K562 (cell line): ENCODE measurements at regions not wholly inside any gene's neighbourhood (a gene's known extent, or its start where the extent isn't known, plus 50 kb on each side); places are given as distances from the start of the nearest gene placed in this dataset.

Source experiments
- ATAC-seq: fragments of 200-7000 bp; cut with Tn5 transposase; 3 replicates; pipeline ENCODE4 v1.9.1; 2020; ENCODE audit warnings: moderate library complexity
- BruUV-seq: library from RNA; stranded (reverse); fragments of 400-500 nt; replicated peaks from 2 replicates; lab custom pipeline; 2021; lab: Mats Ljungman, UMichigan
- CTCF ChIA-PET: fragments of 300-600 bp; formaldehyde crosslinking; extraction: SDS; loops from one replicate; lab custom pipeline; 2021; ENCODE audit warnings: low intra/inter-chr PET ratio; lab: Yijun Ruan, JAX
- POLR2A ChIA-PET: fragments of 300-600, 350-650 bp; sonication (Branson Sonifier 250); formaldehyde crosslinking; extraction: SDS; loops from one replicate; lab custom pipeline; 2021; ENCODE audit warnings: antibody characterized with exemption, inconsistent platforms; lab: Yijun Ruan, JAX
- DNase-seq, 4 experiments: peaks; one replicate each; pipeline versions ENCODE4 v3.0.0 to v3.0.0-alpha.2; 2011 to 2018; ENCODE audit warnings: low spot score in 3 of 4, mixed read lengths in 3 of 4; ENCODE audit errors: extremely low read depth in 1 of 4
- FAIRE-seq: peaks from 2 replicates; lab custom pipeline; 2011; peaks lifted over from hg19 to GRCh38; lab: Jason Lieb, UNC
- H2AFZ ChIP-seq: 2 replicates; pipeline ENCODE4 v1.6.0; 2011; ENCODE audit warnings: low read depth, low read length, control low read depth, inconsistent platforms
- H3K27ac ChIP-seq: fragments of 200-600 bp; 3 replicates; pipeline ENCODE4 v1.8.0; 2011; ENCODE audit warnings: low read depth, mild to moderate bottlenecking, control low read depth, inconsistent platforms, low read length, moderate library complexity, mixed read lengths; ENCODE audit errors: extremely low read depth
- H3K27me3 ChIP-seq, 2 experiments: fragments of 300-600 bp in 1 of 2; 2 replicates in 1 of 2; 3 replicates in 1 of 2; pipeline versions ENCODE4 v1.6.0 to v1.8.0; 2011; ENCODE audit warnings: inconsistent platforms in 2 of 2, low read length in 2 of 2, mild to moderate bottlenecking in 1 of 2, mixed read lengths in 1 of 2, moderate library complexity in 1 of 2; ENCODE audit not compliant: control insufficient read depth in 2 of 2, insufficient read depth in 2 of 2
- H3K36me3 ChIP-seq: fragments of 300-600 bp; 3 replicates; pipeline ENCODE4 v1.8.0; 2011; ENCODE audit warnings: mild to moderate bottlenecking, low read length, inconsistent platforms; ENCODE audit not compliant: control insufficient read depth, insufficient read depth
- H3K4me1 ChIP-seq, 2 experiments: fragments of 200-600 bp in 1 of 2; replicated peaks in 1 of 2; 2 replicates in 1 of 2; 3 replicates in 1 of 2; pipeline versions ENCODE4 v1.5.1 to v1.8.0; 2011; ENCODE audit warnings: inconsistent platforms in 2 of 2, low read length in 2 of 2, mild to moderate bottlenecking in 1 of 2, mixed read lengths in 1 of 2, moderate library complexity in 1 of 2; ENCODE audit not compliant: control insufficient read depth in 2 of 2, insufficient read depth in 2 of 2
- H3K4me2 ChIP-seq: 2 replicates; pipeline ENCODE4 v1.6.1; 2011; ENCODE audit warnings: low read length, control low read depth, inconsistent platforms, mixed read lengths; ENCODE audit not compliant: insufficient read depth
- H3K4me3 ChIP-seq: fragments of 200-600 bp; sonication (generic), shearing (Covaris generic); 2 replicates; pipeline ENCODE4 v1.5.1; 2016; ENCODE audit warnings: control low read depth, inconsistent platforms
- H3K79me2 ChIP-seq: fragments of 200-600 bp; 3 replicates; pipeline ENCODE4 v1.8.0; 2011; ENCODE audit warnings: low read length, inconsistent platforms; ENCODE audit not compliant: control insufficient read depth, insufficient read depth
- H3K9ac ChIP-seq, 2 experiments: 2 replicates each; pipeline versions ENCODE4 v1.6.0 to v1.6.1; 2011; ENCODE audit warnings: low read depth in 2 of 2, low read length in 2 of 2, control low read depth in 1 of 2, inconsistent platforms in 1 of 2, mild to moderate bottlenecking in 1 of 2, mixed read lengths in 1 of 2; ENCODE audit not compliant: insufficient read depth in 1 of 2
- H3K9me1 ChIP-seq: one replicate; pipeline ENCODE4 v1.6.0; 2011; ENCODE audit warnings: inconsistent platforms, mild to moderate bottlenecking, low read length, moderate library complexity; ENCODE audit not compliant: control insufficient read depth, insufficient read depth
- H3K9me3 ChIP-seq: replicated peaks from 2 replicates; pipeline ENCODE4 v1.5.1; 2011; ENCODE audit warnings: low read depth, low read length, inconsistent platforms; ENCODE audit not compliant: control insufficient read depth, insufficient read depth
- H4K20me1 ChIP-seq: replicated peaks from 2 replicates; pipeline ENCODE4 v1.6.1; 2011; ENCODE audit warnings: low read length, inconsistent platforms, mixed read lengths; ENCODE audit not compliant: control insufficient read depth, insufficient read depth
- CBX8 ChIP-seq: fragments of 200-600 bp; sonication (generic); IDR thresholded peaks from 2 replicates; pipeline ENCODE4 v1.6.1; 2012; ENCODE audit warnings: borderline replicate concordance, mixed run types, low read depth, mild to moderate bottlenecking, moderate library complexity, mixed read lengths, low read length, control low read depth, inconsistent platforms; ENCODE audit not compliant: poor library complexity, severe bottlenecking; ENCODE audit errors: extremely low read depth
- CHCHD3 ChIP-seq: fragments of 250-450 bp; sonication (Bioruptor Pico); IDR thresholded peaks from 2 replicates; pipeline ENCODE4 v2.1.2; 2022; ENCODE audit warnings: mild to moderate bottlenecking
- CHD2 ChIP-seq: IDR thresholded peaks from 2 replicates; pipeline ENCODE4 v1.6.1; 2011; ENCODE audit warnings: low read depth, low read length
- DNMT1 ChIP-seq: fragments of 450-650 bp; IDR thresholded peaks from 2 replicates; pipeline ENCODE4 v1.6.1; 2016; ENCODE audit warnings: antibody characterized with exemption, mild to moderate bottlenecking
- HSF4 ChIP-seq: fragments of 250-450 bp; sonication (Bioruptor Pico); IDR thresholded peaks from 2 replicates; pipeline ENCODE4 v2.1.2; 2022; ENCODE audit warnings: mild to moderate bottlenecking, moderate library complexity, borderline replicate concordance
- MCM7 ChIP-seq, 2 experiments: fragments of 450-650 bp; IDR thresholded peaks; 2 replicates each; pipeline ENCODE4 v1.6.1; 2016 to 2018
- RFX5 ChIP-seq: IDR thresholded peaks from 2 replicates; pipeline ENCODE4 v1.6.1; 2011; ENCODE audit warnings: low read depth, mild to moderate bottlenecking, improper control_type of control experiment, low read length
- TAF9B ChIP-seq: fragments of 450-650 bp; IDR thresholded peaks from 2 replicates; pipeline ENCODE4 v1.6.1; 2018; ENCODE audit warnings: mild to moderate bottlenecking; ENCODE audit not compliant: partially characterized antibody
- U2AF1 ChIP-seq: fragments of 200-400 bp; formaldehyde crosslinking; optimal IDR thresholded peaks from 2 replicates; pipeline ENCODE3; 2017; ENCODE audit warnings: mild to moderate bottlenecking, low read depth, low read length, moderate library complexity
- ZNF184 ChIP-seq: sonication (generic); formaldehyde crosslinking; IDR thresholded peaks from 2 replicates; pipeline ENCODE4 v1.5.0; 2020; ENCODE audit warnings: missing genetic modification reagents
- ZNF583 ChIP-seq: fragments of 250-450 bp; sonication (Bioruptor Pico); IDR thresholded peaks from 2 replicates; pipeline ENCODE4 v1.4.0; 2020
- ZNF77 ChIP-seq: fragments of 250-450 bp; sonication (Bioruptor Pico); IDR thresholded peaks from 2 replicates; pipeline ENCODE4 v1.5.0; 2020
- ZNF780A ChIP-seq: fragments of 250-450 bp; sonication (Bioruptor Pico); IDR thresholded peaks from 2 replicates; pipeline ENCODE4 v1.5.0; 2021; ENCODE audit warnings: mild to moderate bottlenecking
- ZNF785 ChIP-seq: fragments of 250-450 bp; sonication (Bioruptor Pico); IDR thresholded peaks from 2 replicates; pipeline ENCODE4 v1.4.0; 2020; ENCODE audit warnings: mild to moderate bottlenecking
- WGBS: fragments of 100-300 bp; shearing (Covaris generic); methylation state at CpG from one replicate; pipeline ENCODE4 v1.1.6; 2016; ENCODE audit warnings: low coverage, mixed read lengths; ENCODE audit not compliant: insufficient coverage; ENCODE audit errors: missing lambda C conversion rate; 5-methylcytosine and 5-hydroxymethylcytosine counted together
- in situ Hi-C: fragments of 300-500 bp; cut with MboI; formaldehyde crosslinking; loops from 4 replicates; pipeline ENCODE4 v1.15.0; 2018; ENCODE audit warnings: inconsistent platforms, mixed read lengths
- intact Hi-C: fragments of 100-400 bp; cut with micrococcal nuclease; formaldehyde crosslinking; loops from 2 replicates; pipeline ENCODE4 v1.14.2; 2022
- TF ChIP-seq, protein P1 (sequence below): sonication (generic); formaldehyde crosslinking; IDR thresholded peaks from 2 replicates; pipeline ENCODE4 v1.8.1; 2023; ENCODE audit warnings: mild to moderate bottlenecking, missing genetic modification reagents

DNA sequence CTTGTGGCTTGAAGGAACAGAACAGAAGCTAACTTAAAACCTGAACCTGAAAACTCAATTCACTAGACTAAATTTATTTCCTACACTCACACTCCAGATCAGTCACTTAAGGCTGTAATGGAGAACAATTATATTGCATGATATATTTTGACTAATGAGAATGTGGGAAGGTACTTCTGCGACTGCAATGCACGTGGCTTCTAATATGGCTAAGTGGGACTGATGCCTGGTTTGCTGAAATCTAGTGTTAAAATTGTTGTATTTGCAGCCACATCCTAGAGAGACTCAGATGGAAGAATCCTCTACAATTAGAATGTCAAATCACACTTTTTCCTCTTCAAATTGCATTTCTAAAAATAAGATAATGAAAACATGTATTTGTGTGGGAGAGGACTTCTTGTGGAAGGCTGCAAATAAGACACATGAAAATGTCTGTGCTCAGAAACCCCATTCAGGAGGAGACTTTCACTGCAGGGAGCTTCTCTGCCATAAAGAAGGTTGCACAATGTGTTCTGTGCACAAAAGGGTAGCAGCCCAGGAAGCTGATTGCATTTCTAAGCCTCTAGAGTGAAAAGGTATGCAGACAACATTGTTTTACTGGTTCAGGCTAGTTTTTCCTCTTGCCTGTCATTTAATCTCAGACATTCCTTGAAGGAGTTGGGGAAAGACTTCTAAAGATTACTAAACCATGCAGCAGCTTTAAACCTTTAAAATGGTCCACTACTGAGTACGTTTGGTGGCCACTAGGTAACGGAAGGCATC lies 224.3 kb downstream of the NEDD1 start:
- ATAC-seq (no peak), FAIRE-seq (no peak), DNase-seq (no peak)
- BruUV-seq = no TSS peak
- H3K27me3 ChIP-seq = no peaks in the 10 kb centered on the region
- no peak overlapping the region for H3K27ac ChIP-seq
- no peaks in the 10 kb centered on the region for H3K79me2 ChIP-seq
- in situ Hi-C loops (no loop called here), intact Hi-C loops (no loop called here)
- 0% methylated on average over 4 of the region's 4 CpGs for WGBS
- H4K20me1 ChIP-seq = no peaks in the 10 kb centered on the region
- no peak overlapping the region for H2AFZ ChIP-seq
- H3K4me2 ChIP-seq = no peak overlapping the region
- no peaks in the 10 kb centered on the region for H3K9me3 ChIP-seq
- H3K9ac ChIP-seq = no peak overlapping the region
- H3K4me1 ChIP-seq = no peaks in the 10 kb centered on the region
- no peak overlapping the region for H3K4me3 ChIP-seq
- H3K36me3 ChIP-seq = no peaks in the 10 kb centered on the region
- CTCF ChIA-PET = no interaction called here
- TF ChIP-seq MCM7 (IDR thresholded peaks at IDR 0.05) = no peak
- TF ChIP-seq CHD2 = no peak
- no peak for TF ChIP-seq HSF4 (CRISPR knock-in tag)
- TF ChIP-seq TAF9B = no peak
- TF ChIP-seq, protein P1, sequence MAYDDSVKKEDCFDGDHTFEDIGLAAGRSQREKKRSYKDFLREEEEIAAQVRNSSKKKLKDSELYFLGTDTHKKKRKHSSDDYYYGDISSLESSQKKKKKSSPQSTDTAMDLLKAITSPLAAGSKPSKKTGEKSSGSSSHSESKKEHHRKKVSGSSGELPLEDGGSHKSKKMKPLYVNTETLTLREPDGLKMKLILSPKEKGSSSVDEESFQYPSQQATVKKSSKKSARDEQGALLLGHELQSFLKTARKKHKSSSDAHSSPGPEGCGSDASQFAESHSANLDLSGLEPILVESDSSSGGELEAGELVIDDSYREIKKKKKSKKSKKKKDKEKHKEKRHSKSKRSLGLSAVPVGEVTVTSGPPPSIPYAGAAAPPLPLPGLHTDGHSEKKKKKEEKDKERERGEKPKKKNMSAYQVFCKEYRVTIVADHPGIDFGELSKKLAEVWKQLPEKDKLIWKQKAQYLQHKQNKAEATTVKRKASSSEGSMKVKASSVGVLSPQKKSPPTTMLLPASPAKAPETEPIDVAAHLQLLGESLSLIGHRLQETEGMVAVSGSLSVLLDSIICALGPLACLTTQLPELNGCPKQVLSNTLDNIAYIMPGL (CRISPR knock-in tag) = no peak
- TF ChIP-seq DNMT1 = no peak
- no peak for TF ChIP-seq U2AF1
- no peak for TF ChIP-seq ZNF785 (CRISPR knock-in tag)
- no peak for TF ChIP-seq ZNF77 (CRISPR knock-in tag)
- no peak for TF ChIP-seq ZNF780A
- TF ChIP-seq ZNF583 (CRISPR knock-in tag) = no peak
- TF ChIP-seq ZNF184 (CRISPR knock-in tag) = no peak
- no peak for TF ChIP-seq CHCHD3 (CRISPR knock-in tag)
- no peak for TF ChIP-seq RFX5
- no peak for TF ChIP-seq CBX8
- no peaks in the 10 kb centered on the region for H3K9me1 ChIP-seq
- POLR2A ChIA-PET = no interaction called here
